ENCODE measurements at regions not wholly inside any gene's neighbourhood (a gene's known extent, or its start where the extent isn't known, plus 50 kb on each side); places are given as distances from the start of the nearest gene placed in this dataset.

DNA sequence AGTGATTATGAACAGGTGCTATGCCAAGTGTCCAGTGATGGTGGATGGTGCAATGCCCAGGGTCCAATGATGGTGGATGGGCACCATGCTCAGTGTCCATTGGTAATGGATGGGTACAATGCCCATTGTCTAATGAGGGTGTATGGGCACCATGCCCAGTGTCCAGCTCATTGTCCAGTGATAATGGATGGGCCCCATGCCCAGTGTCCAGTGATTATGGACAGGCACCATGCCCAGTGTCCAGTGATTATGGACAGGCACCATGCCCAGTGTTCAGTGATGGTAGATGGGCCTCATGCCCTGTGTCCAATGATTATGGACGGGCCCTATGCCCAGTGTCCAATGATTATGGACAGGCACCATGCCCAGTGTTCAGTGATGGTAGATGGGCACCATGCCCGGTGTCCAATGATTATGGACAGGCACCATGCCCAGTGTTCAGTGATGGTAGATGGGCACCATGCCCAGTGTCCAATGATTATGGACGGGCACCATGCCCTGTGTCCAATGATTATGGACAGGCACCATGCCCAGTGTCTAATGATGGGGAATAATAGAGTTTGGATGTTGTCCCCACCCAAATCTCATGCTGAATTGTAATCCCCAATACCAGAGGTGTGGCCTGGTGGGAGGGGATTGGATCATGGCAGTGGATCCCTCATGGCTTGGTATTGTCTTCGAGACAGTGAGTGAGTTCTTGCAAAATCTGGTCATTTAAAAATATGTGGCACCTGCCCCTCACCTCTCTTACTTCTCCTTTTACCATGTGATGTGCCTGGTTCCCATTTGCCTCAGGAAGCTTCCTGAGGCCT, 87.8 kb downstream of the ANKRD10 start:
- no peak for DNase-seq (ENCODE audit: low read depth in 2 of 3, low spot score in 2 of 3)
